ENCODE measurements at regions not wholly inside any gene's neighbourhood (a gene's known extent, or its start where the extent isn't known, plus 50 kb on each side); places are given as distances from the start of the nearest gene placed in this dataset.
"Not testable (repeated sequence)": the region's sequence is repeated elsewhere in the genome, so short reads cannot be mapped to it uniquely, and the experiment has no call there.

DNA sequence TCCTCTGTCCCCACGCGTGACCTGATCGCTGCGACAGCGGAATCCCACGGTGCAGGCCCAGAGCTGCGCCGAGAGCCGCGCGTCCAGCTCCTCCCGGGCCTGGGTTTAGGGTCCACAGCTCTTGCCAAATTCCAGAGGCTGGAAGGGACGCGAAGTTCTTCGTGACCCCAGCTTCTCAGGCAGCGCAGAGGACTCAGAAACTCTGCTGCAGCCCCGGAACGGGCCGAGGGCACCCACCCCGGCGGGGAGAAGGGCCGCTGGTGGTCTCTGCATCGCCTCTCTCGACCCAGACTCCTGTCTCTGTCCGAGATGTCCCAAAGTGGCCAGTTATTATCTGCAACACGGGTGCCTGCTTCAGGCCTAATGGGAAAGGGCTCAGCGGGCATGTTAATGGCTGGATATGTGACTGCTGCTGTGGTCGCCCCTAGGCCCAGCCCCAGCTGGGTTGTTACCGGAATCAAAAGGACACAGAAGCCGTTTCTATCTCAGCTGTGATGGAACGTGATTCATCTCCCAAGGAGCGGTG is 236.4 kb downstream of the VRK1 start:
- DNase-seq: no peak

DNA sequence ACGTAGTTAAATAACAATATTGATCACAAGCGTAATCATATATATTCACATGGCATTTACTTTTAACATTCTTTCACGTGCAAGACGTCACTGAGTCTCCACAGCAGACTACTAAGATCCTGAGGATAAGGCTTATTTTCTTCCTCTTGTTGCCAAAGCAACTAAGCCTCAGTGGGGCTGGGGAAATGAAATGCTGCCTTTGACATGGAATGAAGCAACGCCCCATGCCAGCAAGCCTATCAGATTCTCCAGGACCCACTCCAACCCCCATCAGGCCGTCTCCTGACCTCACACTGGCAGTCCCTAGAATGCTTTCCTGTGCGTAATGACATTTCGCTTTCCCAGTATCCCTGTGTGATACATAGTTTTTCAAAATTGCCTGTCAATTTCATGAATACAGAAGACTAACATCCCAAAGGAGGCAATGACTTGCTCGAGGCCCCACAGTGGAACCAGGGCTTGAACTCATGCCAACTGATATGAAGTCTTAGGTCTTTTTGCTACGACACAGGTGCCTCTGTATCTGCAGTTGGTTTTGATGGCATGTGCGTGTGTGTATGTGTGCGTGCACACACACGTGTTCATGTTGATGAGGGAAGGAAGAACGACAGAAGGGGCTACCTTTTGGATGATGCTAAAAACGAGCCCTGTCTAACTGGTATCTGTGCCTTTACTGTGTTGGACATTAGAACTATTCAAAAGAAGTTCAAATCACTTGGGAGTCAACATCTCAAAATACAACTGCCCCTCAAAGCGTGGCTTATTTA is 239.1 kb downstream of the VRK1 start:
- no peak for DNase-seq

- DNase-seq: no peak
Measured at GRCh38 chr14:97039717-97040363, 242.7 kb downstream of the VRK1 start.

DNA sequence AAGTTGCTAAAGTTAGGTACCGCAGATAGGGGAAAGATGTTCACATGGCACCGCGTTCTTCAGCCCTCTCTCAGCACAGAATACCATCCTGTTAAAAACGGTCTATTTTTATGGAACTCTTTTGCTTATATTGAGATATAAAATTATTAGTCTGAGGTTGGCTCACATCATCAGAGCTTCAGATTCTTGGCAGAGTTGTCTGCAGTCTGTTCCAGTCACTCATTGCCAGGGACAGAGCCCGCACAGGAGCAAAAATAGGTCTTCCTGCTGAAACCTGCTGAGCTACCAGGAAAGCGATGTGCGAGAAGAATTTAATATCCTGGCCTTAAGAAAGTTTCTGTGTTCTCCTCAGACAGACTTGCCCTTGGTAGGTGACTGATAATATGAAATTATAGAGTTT is 249.8 kb downstream of the VRK1 start:
- no peak for DNase-seq

GRCh38 chr14:97052001-97052400 is 254.8 kb downstream of the VRK1 start:
- DNase-seq: no peak

GRCh38 chr14:97053941-97054340 is 256.8 kb downstream of the VRK1 start:
- DNase-seq: no peak

DNA sequence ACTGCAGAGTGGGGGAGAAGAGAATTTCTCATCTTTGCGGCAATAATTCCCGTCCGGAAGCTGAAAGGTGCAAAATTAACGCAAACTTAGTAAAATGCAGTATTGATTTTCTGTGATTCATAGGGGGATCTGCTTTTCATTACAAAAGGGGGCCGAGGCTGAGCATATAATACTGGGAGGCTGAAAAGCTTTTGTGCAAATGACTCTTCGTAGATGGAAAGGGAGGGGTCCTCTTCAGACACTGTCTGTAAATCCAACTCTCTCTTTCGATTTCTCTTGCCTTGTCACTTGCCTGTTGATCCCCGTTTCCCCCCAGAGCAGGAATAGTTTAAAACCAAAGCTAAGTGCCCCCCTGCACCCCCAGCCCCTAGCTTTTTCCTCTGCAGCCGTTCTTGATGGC is 258.2 kb downstream of the VRK1 start:
- DNase-seq: no peak

GRCh38 chr14:97056086-97056485 is 258.9 kb downstream of the VRK1 start:
- DNase-seq: no peak

DNA sequence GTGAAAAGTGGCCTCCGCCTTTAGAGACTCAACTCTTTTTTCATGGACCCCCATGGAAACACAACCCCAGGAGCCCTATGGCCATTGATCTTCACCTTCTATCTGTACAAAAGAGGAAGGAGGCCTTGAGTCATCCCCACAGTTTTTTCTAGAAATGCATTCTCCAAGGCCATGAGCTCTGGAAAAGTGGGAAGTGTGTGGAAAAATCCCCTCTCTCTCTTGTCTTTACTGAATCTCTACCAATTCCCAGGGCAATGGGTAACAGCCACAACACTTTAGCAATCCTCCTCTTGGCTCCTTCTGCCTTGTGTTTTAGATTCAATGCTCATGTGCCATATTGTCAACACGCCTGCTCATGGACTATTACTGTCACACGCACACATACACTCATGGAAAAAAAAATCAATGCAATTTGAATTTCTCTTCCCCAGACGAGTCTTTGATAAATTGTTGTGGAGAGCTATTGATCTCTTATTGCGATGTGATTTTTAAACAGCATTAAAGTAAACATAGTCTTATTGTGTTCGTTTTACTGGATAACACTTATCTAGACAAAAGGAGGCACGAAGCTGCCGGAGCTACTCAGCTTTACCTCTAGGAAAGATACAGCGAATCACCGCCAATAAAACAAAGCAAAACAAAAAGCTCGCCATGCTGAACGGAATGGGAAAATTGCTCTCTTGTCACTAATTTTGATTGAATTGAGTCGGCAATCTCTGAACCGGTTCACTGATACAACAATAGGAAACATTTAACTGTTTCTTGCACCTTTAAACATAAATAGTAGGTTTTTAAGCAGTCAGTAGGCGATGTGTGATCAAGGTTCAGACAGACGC is 260.3 kb downstream of the VRK1 start:
- no peak for DNase-seq

DNA sequence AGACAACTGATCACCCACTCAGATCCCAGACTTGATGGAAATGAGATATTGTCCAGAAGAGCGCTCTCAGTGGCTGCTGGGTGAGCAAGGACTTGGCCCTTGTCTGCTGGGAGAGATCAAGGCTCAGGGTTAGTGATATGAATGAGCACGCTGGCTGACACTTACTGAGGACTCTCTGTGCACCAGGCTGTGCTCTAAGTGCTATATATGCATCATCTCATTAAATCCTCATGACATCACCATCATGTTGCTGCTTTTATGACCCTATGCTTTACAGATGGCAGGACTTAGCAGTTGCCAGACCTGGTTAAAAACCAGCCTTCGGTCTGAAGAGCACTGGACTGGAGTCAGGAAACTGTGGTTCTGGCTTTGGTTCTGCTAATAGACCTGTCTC is 260.9 kb downstream of the VRK1 start:
- DNase-seq: no peak

DNA sequence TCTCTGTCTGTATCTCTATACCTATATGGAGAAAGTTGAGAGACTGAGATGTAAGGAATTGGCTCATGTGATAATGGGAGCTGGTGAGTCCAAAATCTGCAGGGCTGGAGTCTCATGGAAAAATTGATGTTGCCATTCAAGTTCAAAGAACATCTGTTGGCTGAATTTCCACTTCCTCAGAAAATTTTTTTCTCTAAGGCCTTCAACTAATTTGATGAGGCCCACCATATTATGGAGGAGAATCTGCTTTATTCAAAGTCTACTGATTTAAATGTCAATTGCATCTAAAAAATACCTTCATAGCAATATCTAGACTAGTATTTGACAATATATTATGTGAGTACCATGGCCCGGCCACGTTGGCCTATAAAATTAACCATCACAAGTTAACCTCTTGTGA is 261.4 kb downstream of the VRK1 start:
- no peak for DNase-seq

DNA sequence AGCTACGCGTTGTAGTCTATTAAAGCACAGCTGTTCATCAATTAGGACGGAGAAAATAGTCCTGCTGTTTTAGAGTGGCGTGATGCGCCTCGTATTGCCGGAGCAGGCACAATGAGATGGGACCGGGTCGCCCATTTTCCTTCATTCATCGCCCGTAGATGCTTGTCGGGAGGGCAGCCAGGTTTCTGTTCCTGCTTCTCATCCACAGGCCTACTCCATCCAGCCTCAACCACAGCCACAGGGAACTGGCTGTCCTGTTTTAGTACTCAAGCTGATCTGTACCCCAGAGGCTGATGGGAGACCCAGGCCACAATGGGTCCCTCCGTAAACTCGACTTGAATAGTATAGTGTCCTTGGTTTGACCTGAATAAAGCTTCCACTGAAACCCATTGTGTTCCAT is 264.0 kb downstream of the VRK1 start:
- no peak for DNase-seq

GRCh38 chr14:97061714-97062113 is 264.5 kb downstream of the VRK1 start:
- no peak for DNase-seq

GRCh38 chr14:97065305-97066067 is 268.3 kb downstream of the VRK1 start:
- DNase-seq: no peak

GRCh38 chr14:97066068-97066899 is 269.1 kb downstream of the VRK1 start:
- no peak for DNase-seq

DNA sequence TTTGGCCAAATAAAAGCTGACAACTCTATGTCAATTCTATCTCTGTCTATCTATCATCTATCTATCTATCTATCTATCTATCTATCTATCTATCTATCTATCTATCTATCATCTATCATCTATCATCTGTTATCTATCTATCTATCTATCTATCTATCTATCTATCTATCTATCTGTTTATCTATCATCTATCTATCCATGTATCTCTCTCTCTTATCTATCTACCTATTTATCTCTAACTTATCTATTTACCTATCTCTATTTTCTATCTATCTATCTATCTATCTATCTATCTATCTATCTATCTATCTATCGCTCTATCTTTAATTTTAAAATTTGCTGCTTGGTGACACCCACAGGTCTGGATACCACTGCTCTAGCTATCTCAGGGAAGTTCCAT is 271.1 kb downstream of the VRK1 start:
- DNase-seq: not testable (repeated sequence)

DNA sequence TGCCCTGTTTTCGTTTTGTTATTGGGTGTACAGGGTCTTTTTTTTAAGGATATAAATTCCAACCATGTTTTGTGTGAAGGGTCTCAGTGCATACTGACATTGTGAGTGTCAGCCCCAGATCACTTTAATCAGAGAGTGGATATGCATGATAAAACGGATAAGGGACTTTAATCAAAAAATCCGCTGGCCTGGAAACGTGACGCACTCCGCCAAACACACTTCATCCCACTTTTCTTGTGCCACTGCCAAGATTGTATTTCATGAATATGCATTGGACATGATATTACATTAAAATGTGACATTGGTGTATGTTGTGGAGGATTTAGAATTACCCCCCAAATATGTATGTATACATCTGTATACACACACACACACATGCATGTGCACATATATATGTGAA is 273.1 kb downstream of the VRK1 start:
- no peak for DNase-seq

- no peak for DNase-seq
Measured at GRCh38 chr14:97071177-97071576, 274.0 kb downstream of the VRK1 start.

DNA sequence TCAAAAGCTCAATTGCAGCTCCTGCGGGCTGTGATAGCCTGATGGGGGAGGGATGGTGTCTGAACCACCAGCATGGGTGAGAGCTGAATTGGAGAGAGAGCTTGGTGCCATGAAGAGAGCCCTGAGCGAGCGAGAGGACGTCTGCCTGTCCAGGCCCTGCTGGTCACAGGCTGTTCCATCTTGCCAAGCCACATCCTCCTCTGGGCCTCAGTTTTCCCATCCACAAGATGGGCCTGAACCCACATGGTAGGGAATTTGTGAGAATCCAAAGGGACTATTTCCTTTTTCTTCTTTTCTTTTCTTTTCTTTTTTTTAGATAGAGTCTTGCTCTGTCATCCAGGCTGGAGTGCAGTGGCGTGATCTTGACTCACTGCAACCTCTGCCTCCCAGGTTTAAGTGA is 276.4 kb downstream of the VRK1 start:
- no peak for DNase-seq

DNA sequence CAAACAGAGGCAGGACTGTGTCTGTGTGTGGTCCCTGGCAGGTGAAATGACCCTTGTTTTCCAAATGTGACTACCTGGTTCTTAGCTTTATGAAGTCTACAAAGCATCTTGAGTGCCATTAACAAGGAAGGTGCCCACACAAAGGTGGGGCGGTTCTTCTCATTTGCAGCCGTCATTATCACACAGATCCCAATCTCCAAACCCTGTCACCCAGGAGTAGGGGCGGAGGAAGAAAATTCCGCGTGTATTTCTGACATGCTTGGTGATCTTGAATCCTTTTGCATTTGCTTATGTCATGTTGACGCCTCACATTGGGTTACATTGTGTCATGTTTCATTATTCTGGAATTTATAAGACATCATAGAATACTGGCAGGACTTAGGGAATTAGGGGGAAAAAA is 277.3 kb downstream of the VRK1 start:
- DNase-seq: no peak

DNA sequence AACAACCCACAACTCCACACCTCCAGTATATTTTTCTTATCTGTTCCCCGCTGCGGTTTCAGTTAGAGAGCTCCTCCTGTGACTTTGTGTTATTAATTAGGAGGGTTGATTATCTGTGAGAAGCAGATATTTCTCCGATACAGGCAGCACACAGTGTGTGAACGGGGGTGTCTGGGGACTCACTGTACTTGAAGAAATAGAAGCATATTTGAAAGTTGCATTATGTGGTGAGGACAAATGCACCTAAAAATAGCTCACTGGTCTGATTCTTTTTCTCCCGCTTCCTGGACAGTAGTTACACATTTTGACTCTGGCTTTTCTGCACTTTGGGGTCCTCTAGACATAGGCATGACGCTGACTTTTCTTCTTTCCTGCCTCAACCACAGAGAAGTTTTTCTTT is 277.7 kb downstream of the VRK1 start:
- DNase-seq: no peak

- no peak for DNase-seq
Measured at GRCh38 chr14:97077253-97077653, 280.1 kb downstream of the VRK1 start.

Data from NCI-H2107 (cell line).